Peyer's patch (tissue), 4 donors: ENCODE measurements at regions not wholly inside any gene's neighbourhood (a gene's known extent, or its start where the extent isn't known, plus 50 kb on each side); places are given as distances from the start of the nearest gene placed in this dataset.

Experiments
- DNase-seq, 3 donors: peaks; one replicate each; pipeline ENCODE4 v3.0.0-alpha.2; 2017 to 2019
- H3K27ac ChIP-seq, 4 donors: fragments of 200-600 bp; sonication (generic); one replicate each; pipeline ENCODE4 v1.5.1; 2016 to 2019
- H3K27me3 ChIP-seq, 2 donors: fragments of 200-600 bp; sonication (generic); one replicate each; pipeline ENCODE4 v1.5.1; 2019
- H3K36me3 ChIP-seq, 3 donors: fragments of 200-600 bp; sonication (generic); one replicate each; pipeline ENCODE4 v1.5.1; 2016 to 2019
- H3K4me1 ChIP-seq, 4 donors: fragments of 200-600 bp; sonication (generic); one replicate each; pipeline ENCODE4 v1.5.1; 2016 to 2019
- H3K4me3 ChIP-seq, 4 donors: fragments of 200-600 bp; sonication (generic); 1 replicate in 3 of 4; 2 replicates in 1 of 4; pipeline ENCODE4 v1.5.1; 2016 to 2019; ENCODE audit warnings: mild to moderate bottlenecking in 1 of 4
- H3K9me3 ChIP-seq, 4 donors: fragments of 200-600 bp; sonication (generic); one replicate each; pipeline ENCODE4 v1.5.1; 2016 to 2019; ENCODE audit warnings: mild to moderate bottlenecking in 1 of 4
- POLR2A ChIP-seq, 2 donors: fragments of 450-650 bp; IDR thresholded peaks; one replicate each; pipeline ENCODE4 v1.5.1; 2017; ENCODE audit warnings: antibody characterized with exemption in 2 of 2, mild to moderate bottlenecking in 2 of 2, moderate library complexity in 2 of 2
- TF ChIP-seq, protein P1 (sequence below), 6 experiments: fragments of 450-650 bp in 4 of 6; fragments of 200-600 bp in 2 of 6; sonication (generic) in 1 of 6; IDR thresholded peaks; one replicate each; pipeline ENCODE4 v1.5.1; 2017 to 2019; ENCODE audit warnings: antibody characterized with exemption in 6 of 6, mild to moderate bottlenecking in 3 of 6, moderate library complexity in 1 of 6

DNA sequence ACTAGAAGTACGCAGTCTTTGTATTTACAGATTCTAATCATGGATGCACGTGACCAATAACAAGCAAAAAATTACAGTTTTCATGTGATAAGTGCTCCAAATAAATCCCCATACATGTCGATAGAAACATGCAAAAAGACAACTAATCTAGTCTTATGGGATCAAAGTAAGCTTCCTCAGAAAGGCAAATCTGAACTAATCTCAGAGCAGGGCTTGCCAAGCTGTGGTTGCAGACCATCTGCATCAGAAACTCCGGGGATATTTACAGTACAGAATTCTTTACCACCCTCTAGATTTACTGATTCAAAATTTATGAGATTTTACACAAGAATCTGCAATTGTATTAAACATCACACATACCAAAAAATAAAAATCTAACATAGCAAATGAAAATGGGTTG is 1435.5 kb downstream of the MRPL39 start:
- Histone ChIP-seq H3K4me3 (no peak overlapping the region), H3K27me3 (no peaks in the 10 kb centered on the region), H3K36me3 (no peaks in the 10 kb centered on the region), H3K27ac (no peak overlapping the region), H3K9me3 (no peaks in the 10 kb centered on the region), H3K4me1 (no peaks in the 10 kb centered on the region)
- DNase-seq: no peak
- TF ChIP-seq POLR2A (IDR thresholded peaks at IDR 0.05): no peak
- TF ChIP-seq, protein P1, sequence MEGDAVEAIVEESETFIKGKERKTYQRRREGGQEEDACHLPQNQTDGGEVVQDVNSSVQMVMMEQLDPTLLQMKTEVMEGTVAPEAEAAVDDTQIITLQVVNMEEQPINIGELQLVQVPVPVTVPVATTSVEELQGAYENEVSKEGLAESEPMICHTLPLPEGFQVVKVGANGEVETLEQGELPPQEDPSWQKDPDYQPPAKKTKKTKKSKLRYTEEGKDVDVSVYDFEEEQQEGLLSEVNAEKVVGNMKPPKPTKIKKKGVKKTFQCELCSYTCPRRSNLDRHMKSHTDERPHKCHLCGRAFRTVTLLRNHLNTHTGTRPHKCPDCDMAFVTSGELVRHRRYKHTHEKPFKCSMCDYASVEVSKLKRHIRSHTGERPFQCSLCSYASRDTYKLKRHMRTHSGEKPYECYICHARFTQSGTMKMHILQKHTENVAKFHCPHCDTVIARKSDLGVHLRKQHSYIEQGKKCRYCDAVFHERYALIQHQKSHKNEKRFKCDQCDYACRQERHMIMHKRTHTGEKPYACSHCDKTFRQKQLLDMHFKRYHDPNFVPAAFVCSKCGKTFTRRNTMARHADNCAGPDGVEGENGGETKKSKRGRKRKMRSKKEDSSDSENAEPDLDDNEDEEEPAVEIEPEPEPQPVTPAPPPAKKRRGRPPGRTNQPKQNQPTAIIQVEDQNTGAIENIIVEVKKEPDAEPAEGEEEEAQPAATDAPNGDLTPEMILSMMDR (IDR thresholded peaks at IDR 0.05): no peak

DNA sequence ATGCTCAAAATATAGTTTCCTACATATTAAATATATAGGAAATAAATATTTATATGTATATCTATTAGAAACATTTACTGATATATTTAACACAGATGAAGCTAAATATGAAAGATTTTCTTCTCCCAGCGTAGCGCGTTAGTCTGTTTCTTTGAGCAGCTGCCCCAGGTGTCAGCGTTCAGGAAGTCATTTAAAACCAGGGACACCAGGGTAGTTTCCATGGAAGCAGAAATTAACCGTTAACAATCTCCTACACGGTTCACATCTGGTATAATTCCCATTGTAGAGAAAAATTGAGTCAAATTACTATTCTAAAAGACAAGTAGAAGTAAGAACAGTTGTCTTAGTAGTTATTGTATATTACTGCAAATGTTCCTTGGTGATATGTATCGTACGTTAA is 1443.7 kb downstream of the MRPL39 start:
- no peak for DNase-seq
- no peak overlapping the region for H3K27ac ChIP-seq
- no peaks in the 10 kb centered on the region for H3K27me3 ChIP-seq
- no peak overlapping the region for H3K4me3 ChIP-seq
- H3K36me3 ChIP-seq: no peaks in the 10 kb centered on the region
- no peaks in the 10 kb centered on the region for H3K9me3 ChIP-seq
- H3K4me1 ChIP-seq: no peaks in the 10 kb centered on the region
- TF ChIP-seq, protein P1 (IDR thresholded peaks at IDR 0.05): no peak
- TF ChIP-seq POLR2A (IDR thresholded peaks at IDR 0.05): no peak

DNA sequence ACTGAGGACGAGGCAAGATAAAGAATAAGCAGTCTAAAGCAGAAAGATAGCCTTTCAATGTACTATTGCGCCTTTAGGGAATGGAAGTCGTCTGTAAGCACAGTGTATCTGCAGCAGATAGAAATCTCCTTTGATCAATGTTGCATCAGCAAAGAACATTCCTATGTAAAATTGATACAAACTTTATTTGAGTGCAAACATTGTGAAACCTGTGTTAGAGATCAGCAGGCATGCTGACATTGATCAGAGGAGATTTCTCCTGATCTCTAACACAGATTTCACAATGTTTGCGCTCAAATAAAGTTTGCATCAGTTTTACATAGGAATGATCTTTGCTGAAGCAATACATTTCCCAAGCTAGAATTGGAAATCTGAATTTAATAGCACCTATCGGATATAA is 1446.8 kb downstream of the MRPL39 start:
- H3K4me3 ChIP-seq: no peak overlapping the region
- no peak for DNase-seq
- no peak for TF ChIP-seq POLR2A (IDR thresholded peaks at IDR 0.05)
- TF ChIP-seq, protein P1 (IDR thresholded peaks at IDR 0.05): no peak
- no peaks in the 10 kb centered on the region for H3K27me3 ChIP-seq
- no peaks in the 10 kb centered on the region for H3K4me1 ChIP-seq
- no peaks in the 10 kb centered on the region for H3K9me3 ChIP-seq
- H3K27ac ChIP-seq: no peak overlapping the region
- no peaks in the 10 kb centered on the region for H3K36me3 ChIP-seq

DNA sequence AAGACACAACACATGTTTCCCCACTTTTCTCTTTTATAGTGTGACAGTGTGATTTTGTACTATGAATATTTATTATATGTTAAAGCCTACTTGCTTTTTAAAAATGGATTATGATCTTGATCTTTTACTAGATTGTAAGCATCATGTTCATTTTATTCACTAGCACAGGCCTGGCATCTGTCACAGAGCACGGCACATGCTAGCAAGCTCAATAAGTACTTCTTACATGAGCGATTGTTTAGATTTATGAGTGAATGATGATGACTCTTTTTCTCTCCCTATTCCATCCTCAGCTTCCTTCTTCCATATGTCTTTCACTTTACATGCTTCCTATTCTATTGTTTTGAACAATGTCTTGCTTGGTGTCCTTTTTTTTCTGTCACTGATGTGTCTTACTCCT is 1454.1 kb downstream of the MRPL39 start:
- no peak for DNase-seq
- H3K36me3 ChIP-seq: no peaks in the 10 kb centered on the region
- H3K4me1 ChIP-seq: no peaks in the 10 kb centered on the region
- H3K9me3 ChIP-seq: no peaks in the 10 kb centered on the region
- no peak overlapping the region for H3K4me3 ChIP-seq
- TF ChIP-seq POLR2A (IDR thresholded peaks at IDR 0.05): no peak
- TF ChIP-seq, protein P1 (IDR thresholded peaks at IDR 0.05): no peak
- no peaks in the 10 kb centered on the region for H3K27me3 ChIP-seq
- no peak overlapping the region for H3K27ac ChIP-seq

DNA sequence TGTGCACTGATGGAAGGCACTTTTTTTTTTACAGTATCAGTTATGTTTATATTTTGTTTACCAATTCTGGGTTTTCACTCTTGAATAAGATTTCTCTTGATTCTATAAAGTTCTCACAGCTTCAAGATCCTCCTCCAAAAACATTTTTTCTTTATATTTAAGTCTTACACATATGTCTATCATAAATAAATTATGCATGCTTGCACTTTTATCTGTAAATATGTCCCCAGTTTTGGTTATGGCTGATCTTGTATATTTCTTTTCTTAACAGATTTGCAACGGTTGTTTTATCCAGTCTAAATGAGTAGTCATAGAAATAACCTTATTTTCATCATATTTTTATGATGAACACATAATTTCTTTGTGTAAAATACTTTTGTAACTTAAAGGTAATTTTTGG is 1456.5 kb downstream of the MRPL39 start:
- Histone ChIP-seq H3K4me1 (no peaks in the 10 kb centered on the region), H3K27me3 (no peaks in the 10 kb centered on the region), H3K9me3 (no peaks in the 10 kb centered on the region), H3K27ac (no peak overlapping the region), H3K4me3 (no peak overlapping the region), H3K36me3 (no peaks in the 10 kb centered on the region)
- DNase-seq: no peak
- TF ChIP-seq, protein P1 (IDR thresholded peaks at IDR 0.05): no peak
- TF ChIP-seq POLR2A (IDR thresholded peaks at IDR 0.05): no peak

DNA sequence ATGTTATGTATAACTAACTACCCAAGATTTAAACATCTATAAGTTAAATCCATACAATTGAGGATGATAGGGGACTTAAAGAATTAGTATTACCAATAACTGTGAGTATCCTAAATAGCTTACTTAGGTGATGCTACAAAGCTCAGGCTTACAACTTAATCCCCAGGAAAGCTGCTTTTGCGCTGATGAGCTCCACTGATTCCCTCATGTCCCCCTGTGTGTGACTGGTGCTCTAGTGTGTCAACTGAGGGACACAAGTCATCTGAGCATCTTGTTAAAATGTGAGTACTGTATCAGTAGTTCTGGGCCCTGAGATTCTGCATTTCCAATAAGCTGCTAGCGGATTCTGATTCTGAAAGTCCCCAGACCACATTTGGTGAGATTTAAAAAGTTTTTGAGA is 1458.8 kb downstream of the MRPL39 start:
- TF ChIP-seq POLR2A (IDR thresholded peaks at IDR 0.05): no peak
- TF ChIP-seq, protein P1 (IDR thresholded peaks at IDR 0.05): no peak
- DNase-seq: no peak

More for the DNA sequence above, 1458.8 kb downstream of the MRPL39 start:
- H3K36me3 ChIP-seq: no peaks in the 10 kb centered on the region
- no peaks in the 10 kb centered on the region for H3K9me3 ChIP-seq
- H3K27me3 ChIP-seq: no peaks in the 10 kb centered on the region
- no peaks in the 10 kb centered on the region for H3K4me1 ChIP-seq
- H3K27ac ChIP-seq: no peak overlapping the region
- no peak overlapping the region for H3K4me3 ChIP-seq
